B cell (primary cell): ENCODE measurements at regions not wholly inside any gene's neighbourhood (a gene's known extent, or its start where the extent isn't known, plus 50 kb on each side); places are given as distances from the start of the nearest gene placed in this dataset.
"Not testable (repeated sequence)": the region's sequence is repeated elsewhere in the genome, so short reads cannot be mapped to it uniquely, and the experiment has no call there.

ENCODE experiments used
- CTCF ChIP-seq: fragments of 200-600 bp; IDR thresholded peaks from one replicate; pipeline ENCODE4 v1.8.0; 2022; ENCODE audit warnings: antibody characterized with exemption, mild to moderate bottlenecking
- EZH2 ChIP-seq: IDR thresholded peaks from 2 replicates; pipeline ENCODE4 v1.6.1; 2012; ENCODE audit warnings: borderline replicate concordance, low read depth, mild to moderate bottlenecking, moderate library complexity, low read length; ENCODE audit not compliant: insufficient read depth, poor library complexity, severe bottlenecking

GRCh38 chr16:22436823-22437652, 62.6 kb upstream of the CDR2 start:
- not testable (repeated sequence) for TF ChIP-seq CTCF, EZH2
